Activated CD8-positive, alpha-beta T cell treated with anti-CD3 and anti-CD28 coated beads for 36 hours (primary cell): ENCODE measurements at regions not wholly inside any gene's neighbourhood (a gene's known extent, or its start where the extent isn't known, plus 50 kb on each side); places are given as distances from the start of the nearest gene placed in this dataset.
"Not testable (repeated sequence)": the region's sequence is repeated elsewhere in the genome, so short reads cannot be mapped to it uniquely, and the experiment has no call there.

ENCODE experiments used
- ATAC-seq: fragments of 200-7000 bp; cut with Tn5 transposase; one replicate; pipeline ENCODE4 v1.10.0; 2021; ENCODE audit warnings: mild to moderate bottlenecking, moderate library complexity
- CTCF ChIA-PET: fragments of 350-600 bp; sonication (Branson Sonifier 250); formaldehyde crosslinking; loops from one replicate; lab custom pipeline; 2021; ENCODE audit warnings: antibody characterized with exemption; lab: Charles Lee
- POLR2A ChIA-PET: fragments of 350-600 bp; sonication (Branson Sonifier 250); formaldehyde crosslinking; loops from one replicate; lab custom pipeline; 2021; ENCODE audit warnings: antibody characterized with exemption; lab: Charles Lee
- DNase-seq: peaks from one replicate; pipeline ENCODE4 v3.0.0-alpha.2; 2020
- H3K27ac Mint-ChIP-seq: one replicate; pipeline ENCODE4 v1.8.0; 2021; ENCODE audit warnings: mild to moderate bottlenecking, mixed read lengths
- H3K27me3 Mint-ChIP-seq: one replicate; pipeline ENCODE4 v1.8.0; 2021; ENCODE audit warnings: mixed read lengths
- H3K36me3 Mint-ChIP-seq: one replicate; pipeline ENCODE4 v1.8.0; 2021; ENCODE audit warnings: low read depth, mixed read lengths
- H3K4me1 Mint-ChIP-seq: one replicate; pipeline ENCODE4 v1.8.0; 2021; ENCODE audit warnings: low read depth, mixed read lengths
- H3K4me3 Mint-ChIP-seq: one replicate; pipeline ENCODE4 v1.8.0; 2021; ENCODE audit warnings: mild to moderate bottlenecking, moderate library complexity, mixed read lengths
- H3K9me3 Mint-ChIP-seq: one replicate; pipeline ENCODE4 v1.8.0; 2021; ENCODE audit warnings: mixed read lengths
- CTCF ChIP-seq: fragments of 200-600 bp; IDR thresholded peaks from one replicate; pipeline ENCODE4 v1.8.0; 2022; ENCODE audit warnings: antibody characterized with exemption, mild to moderate bottlenecking
- intact Hi-C: fragments of 100-400 bp; cut with micrococcal nuclease; formaldehyde crosslinking; loops from one replicate; pipeline ENCODE4 v1.10.0; 2022

- H3K36me3 Mint-ChIP-seq: no peaks in the 10 kb centered on the region
- no peak for TF ChIP-seq CTCF
- H3K9me3 Mint-ChIP-seq: peaks cover 2% of the 10 kb centered on the region
- CTCF ChIA-PET: no interaction called here
- intact Hi-C loops: no loop called here
- H3K27ac Mint-ChIP-seq: no peak overlapping the region
- H3K4me3 Mint-ChIP-seq: no peak overlapping the region
- peaks cover 2% of the 10 kb centered on the region for H3K27me3 Mint-ChIP-seq
- ATAC-seq (no peak), DNase-seq (no peak)
- H3K4me1 Mint-ChIP-seq: no peaks in the 10 kb centered on the region
- POLR2A ChIA-PET: no interaction called here
These were observed 303.4 kb upstream of the SGCG start for GRCh38 chr13:22877421-22877820.

GRCh38 chr13:22880741-22881720 lies 299.7 kb upstream of the SGCG start:
- H3K36me3 Mint-ChIP-seq: no peaks in the 10 kb centered on the region
- no peak overlapping the region for H3K4me3 Mint-ChIP-seq

GRCh38 chr13:22881721-22882608 lies 298.8 kb upstream of the SGCG start:
- H3K9me3 Mint-ChIP-seq, H3K36me3 Mint-ChIP-seq, intact Hi-C loops, H3K4me1 Mint-ChIP-seq, DNase-seq, H3K27me3 Mint-ChIP-seq, CTCF ChIA-PET, H3K4me3 Mint-ChIP-seq, H3K27ac Mint-ChIP-seq, ATAC-seq, POLR2A ChIA-PET: not testable (repeated sequence)

More at GRCh38 chr13:22880741-22881720, 299.7 kb upstream of the SGCG start:
- intact Hi-C loops: no loop called here
- Mint-ChIP-seq H3K27ac (no peak overlapping the region), H3K4me1 (no peaks in the 10 kb centered on the region), H3K9me3 (no peaks in the 10 kb centered on the region), H3K27me3 (no peaks in the 10 kb centered on the region)
- DNase-seq (no peak), ATAC-seq (no peak)
- ChIA-PET POLR2A (no interaction called here), CTCF (no interaction called here)
- TF ChIP-seq CTCF: no peak

GRCh38 chr13:22883262-22883840 lies 297.4 kb upstream of the SGCG start:
- no peak overlapping the region for H3K27ac Mint-ChIP-seq
- DNase-seq: no peak
- H3K4me3 Mint-ChIP-seq: no peak overlapping the region
- no peak for ATAC-seq
- intact Hi-C loops: no loop called here
- POLR2A ChIA-PET: interaction anchor here (0.7 kb wide), 1 partner anchor 1129 kb away, joined by 3 read pairs; no protein-coding TSS in a partner anchor
- no peaks in the 10 kb centered on the region for H3K9me3 Mint-ChIP-seq
- no peak for TF ChIP-seq CTCF
- no peaks in the 10 kb centered on the region for H3K4me1 Mint-ChIP-seq
- CTCF ChIA-PET: interaction anchor here (0.7 kb wide), 1 partner anchor 477 kb away, joined by 3 read pairs; no protein-coding TSS in a partner anchor
- no peaks in the 10 kb centered on the region for H3K36me3 Mint-ChIP-seq
- no peaks in the 10 kb centered on the region for H3K27me3 Mint-ChIP-seq

- no peaks in the 10 kb centered on the region for H3K36me3 Mint-ChIP-seq
- H3K27ac Mint-ChIP-seq: no peak overlapping the region
- DNase-seq (no peak), ATAC-seq (no peak)
- H3K4me3 Mint-ChIP-seq: no peak overlapping the region
- no peaks in the 10 kb centered on the region for H3K4me1 Mint-ChIP-seq
- no peaks in the 10 kb centered on the region for H3K27me3 Mint-ChIP-seq
- ChIA-PET POLR2A (no interaction called here), CTCF (no interaction called here)
- no peaks in the 10 kb centered on the region for H3K9me3 Mint-ChIP-seq
- TF ChIP-seq CTCF: no peak
- intact Hi-C loops: no loop called here
These were observed 296.8 kb upstream of the SGCG start for GRCh38 chr13:22883956-22884355.

- POLR2A ChIA-PET, CTCF ChIA-PET, H3K36me3 Mint-ChIP-seq, H3K27me3 Mint-ChIP-seq, H3K27ac Mint-ChIP-seq, DNase-seq, ATAC-seq, H3K9me3 Mint-ChIP-seq, H3K4me3 Mint-ChIP-seq, H3K4me1 Mint-ChIP-seq, intact Hi-C loops: not testable (repeated sequence)
These were observed 294.7 kb upstream of the SGCG start for GRCh38 chr13:22886061-22886460.

GRCh38 chr13:22889376-22889775 lies 291.4 kb upstream of the SGCG start:
- ATAC-seq, CTCF ChIA-PET, H3K9me3 Mint-ChIP-seq, intact Hi-C loops, H3K4me1 Mint-ChIP-seq, POLR2A ChIA-PET, H3K27me3 Mint-ChIP-seq, DNase-seq, H3K36me3 Mint-ChIP-seq, H3K27ac Mint-ChIP-seq, H3K4me3 Mint-ChIP-seq: not testable (repeated sequence)
